HepG2 (cell line): ENCODE measurements at regions not wholly inside any gene's neighbourhood (a gene's known extent, or its start where the extent isn't known, plus 50 kb on each side); places are given as distances from the start of the nearest gene placed in this dataset.

Experiments used
- CEBPZ ChIP-seq: IDR thresholded peaks from 2 replicates; pipeline ENCODE4 v1.6.1; 2012; ENCODE audit warnings: low read length, improper control_type of control experiment
- CTCF ChIP-seq: sonication (generic); formaldehyde crosslinking; IDR thresholded peaks from 2 replicates; pipeline ENCODE4 v1.5.0; 2020; ENCODE audit warnings: mild to moderate bottlenecking, missing genetic modification reagents, moderate library complexity
- ESRRA ChIP-seq: sonication (generic); formaldehyde crosslinking; IDR thresholded peaks from 2 replicates; pipeline ENCODE4 v1.5.1; 2020; ENCODE audit warnings: mild to moderate bottlenecking, low read depth, missing genetic modification reagents
- EZH2 ChIP-seq: conservative IDR thresholded peaks from 2 replicates; pipeline ENCODE4 v1.6.1; 2012; ENCODE audit warnings: mild to moderate bottlenecking, low read depth, low read length, moderate library complexity
- GABPA ChIP-seq, 2 experiments: IDR thresholded peaks; 2 replicates each; pipeline ENCODE4 v1.6.1; 2011 to 2016; ENCODE audit warnings: low read depth in 2 of 2, low read length in 1 of 2, missing biosample characterization in 1 of 2, missing genetic modification characterization in 1 of 2
- IRF2 ChIP-seq: IDR thresholded peaks from 2 replicates; pipeline ENCODE4 v1.6.1; 2018; ENCODE audit warnings: missing genetic modification reagents, missing compliant biosample characterization
- POLR2A ChIP-seq, 2 experiments: IDR thresholded peaks; 2 replicates each; pipeline ENCODE4 v1.6.1; 2011; ENCODE audit warnings: low read depth in 2 of 2, low read length in 2 of 2, mild to moderate bottlenecking in 1 of 2, moderate library complexity in 1 of 2; ENCODE audit not compliant: insufficient read depth in 1 of 2
- ZBTB40 ChIP-seq, 2 experiments: fragments of 450-650 bp in 1 of 2; sonication (generic) in 1 of 2; formaldehyde crosslinking in 1 of 2; IDR thresholded peaks; 2 replicates each; pipeline versions ENCODE4 v1.6.1 to v1.8.0; 2016 to 2022; ENCODE audit warnings: antibody characterized with exemption in 1 of 2, mild to moderate bottlenecking in 1 of 2, missing genetic modification reagents in 1 of 2
- ZNF160 ChIP-seq: sonication (generic); formaldehyde crosslinking; IDR thresholded peaks from 2 replicates; pipeline ENCODE4 v1.8.0; 2022; ENCODE audit warnings: mild to moderate bottlenecking, inconsistent platforms, missing genetic modification reagents
- ZNF205 ChIP-seq: IDR thresholded peaks from 2 replicates; pipeline ENCODE4 v1.6.1; 2018; ENCODE audit warnings: missing biosample characterization, missing genetic modification reagents
- ZNF207 ChIP-seq: fragments of 450-650 bp; IDR thresholded peaks from 2 replicates; pipeline ENCODE4 v1.6.1; 2016; ENCODE audit warnings: antibody characterized with exemption, borderline replicate concordance
- ZNF546 ChIP-seq: sonication (generic); formaldehyde crosslinking; conservative IDR thresholded peaks from 2 replicates; pipeline ENCODE4 v1.8.1; 2023; ENCODE audit warnings: mild to moderate bottlenecking, missing genetic modification reagents
- ZNF557 ChIP-seq: sonication (generic); formaldehyde crosslinking; IDR thresholded peaks from 2 replicates; pipeline ENCODE4 v1.4.0; 2020; ENCODE audit warnings: missing genetic modification reagents

- TF ChIP-seq ZNF557 (CRISPR knock-in tag) (no peak), ZNF160 (CRISPR knock-in tag) (no peak), ZNF205 (CRISPR knock-in tag) (no peak), ESRRA (CRISPR knock-in tag) (no peak), CTCF (no peak), GABPA (IDR thresholded peaks at IDR 0.05; ENCODE audit: low read depth, low read length) (no peak), GABPA (CRISPR knock-in tag; IDR thresholded peaks at IDR 0.05; ENCODE audit: low read depth) (no peak), ZNF207 (no peak), ZBTB40 (IDR thresholded peaks at IDR 0.05) (no peak), ZBTB40 (CRISPR knock-in tag; IDR thresholded peaks at IDR 0.05) (no peak), CEBPZ (no peak), ZNF546 (CRISPR knock-in tag) (no peak), POLR2A (IDR thresholded peaks at IDR 0.05; ENCODE audit: insufficient read depth in 1 of 2, low read depth in 2 of 2, low read length in 2 of 2) (no peak), IRF2 (no peak), EZH2 (no peak)
These were observed 746.3 kb downstream of the CPS1 start for GRCh38 chr2:211302676-211303075.
